Pulmonary artery endothelial cell (primary cell): ENCODE measurements at regions not wholly inside any gene's neighbourhood (a gene's known extent, or its start where the extent isn't known, plus 50 kb on each side); places are given as distances from the start of the nearest gene placed in this dataset.
"Not testable (repeated sequence)": the region's sequence is repeated elsewhere in the genome, so short reads cannot be mapped to it uniquely, and the experiment has no call there.

Experiments
- DNase-seq: peaks from one replicate; pipeline ENCODE4 v3.0.0-alpha.2; 2011; ENCODE audit warnings: low read depth, low spot score

DNA sequence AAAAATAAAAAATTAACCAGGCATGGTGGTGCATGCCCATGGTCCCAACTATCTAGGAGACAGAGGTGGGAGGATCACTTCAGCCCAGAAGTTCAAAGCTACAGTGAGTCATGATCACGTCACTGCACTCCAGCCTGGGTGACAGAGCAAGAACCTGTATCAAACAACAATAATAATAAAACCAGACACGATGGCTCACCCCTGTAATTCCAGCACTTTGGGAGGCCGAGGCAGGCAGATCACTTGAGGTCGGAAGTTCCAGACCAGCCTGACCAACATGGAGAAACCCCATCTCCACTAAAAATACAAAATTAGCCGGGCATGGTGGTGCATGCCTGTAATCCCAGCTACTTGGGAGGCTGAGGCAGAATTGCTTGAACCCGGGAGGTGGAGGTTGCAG, 159.4 kb downstream of the SKIDA1 start:
- peak; percentile 24 for DNase-seq

DNA sequence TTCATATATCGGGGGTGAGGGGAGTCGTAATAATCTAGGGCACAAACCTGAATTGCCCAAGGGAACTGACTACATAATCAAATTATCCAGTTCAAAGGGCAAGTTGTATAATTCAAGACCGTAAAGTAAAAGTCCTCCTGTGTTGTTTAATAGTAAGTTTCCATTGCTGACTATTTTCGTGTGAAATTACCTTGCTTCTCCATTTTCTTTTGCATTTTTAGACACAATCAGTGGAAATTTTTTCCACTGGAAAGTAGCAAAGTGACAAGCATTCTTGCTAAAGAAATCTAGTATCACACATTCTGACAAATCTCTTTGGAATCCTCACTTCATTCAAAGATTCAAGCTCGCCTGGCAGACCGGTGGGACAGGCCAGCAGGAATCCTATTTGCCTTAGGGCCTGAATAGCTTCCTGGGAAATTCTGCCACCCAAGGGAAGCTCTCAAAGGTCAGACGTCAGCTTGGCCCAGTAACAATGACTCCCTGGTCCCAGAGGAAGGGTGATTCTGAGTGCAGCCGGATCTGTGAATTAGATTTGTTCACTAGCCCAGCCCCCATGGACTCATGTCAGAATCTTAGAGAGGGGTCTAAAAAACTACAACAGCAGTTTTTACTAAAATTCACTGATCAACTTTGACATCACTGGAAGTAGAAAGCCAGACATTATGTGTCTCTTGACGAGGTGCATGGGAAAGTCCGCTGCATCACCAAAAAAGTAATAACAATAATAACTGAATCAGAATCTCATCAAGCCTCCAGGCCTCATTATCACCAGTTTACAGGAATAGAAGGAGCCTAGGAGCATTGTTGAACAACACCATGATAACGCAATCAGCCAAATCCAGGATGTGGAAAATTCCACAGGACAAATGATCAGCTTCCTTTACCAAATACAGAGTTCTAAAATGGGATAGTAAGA, 161.0 kb downstream of the SKIDA1 start:
- DNase-seq: peak; percentile 85

DNA sequence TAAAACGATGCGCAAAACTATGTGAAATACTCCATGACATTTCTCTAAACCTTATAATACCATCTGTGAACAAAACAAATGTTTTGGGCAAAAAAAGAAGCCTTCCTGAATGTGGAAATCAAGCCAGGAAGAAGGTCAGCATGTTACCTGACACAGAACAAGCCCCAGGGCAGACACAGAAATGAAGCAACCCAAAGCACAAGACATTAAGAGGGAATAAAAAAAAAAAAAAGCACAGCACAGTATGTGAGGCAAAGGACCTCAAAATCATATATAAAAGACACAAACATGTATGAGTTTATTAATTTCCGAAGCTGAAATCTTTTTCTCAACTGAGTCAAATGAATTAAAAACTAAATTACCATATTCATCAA, 161.8 kb downstream of the SKIDA1 start:
- DNase-seq: no peak

DNA sequence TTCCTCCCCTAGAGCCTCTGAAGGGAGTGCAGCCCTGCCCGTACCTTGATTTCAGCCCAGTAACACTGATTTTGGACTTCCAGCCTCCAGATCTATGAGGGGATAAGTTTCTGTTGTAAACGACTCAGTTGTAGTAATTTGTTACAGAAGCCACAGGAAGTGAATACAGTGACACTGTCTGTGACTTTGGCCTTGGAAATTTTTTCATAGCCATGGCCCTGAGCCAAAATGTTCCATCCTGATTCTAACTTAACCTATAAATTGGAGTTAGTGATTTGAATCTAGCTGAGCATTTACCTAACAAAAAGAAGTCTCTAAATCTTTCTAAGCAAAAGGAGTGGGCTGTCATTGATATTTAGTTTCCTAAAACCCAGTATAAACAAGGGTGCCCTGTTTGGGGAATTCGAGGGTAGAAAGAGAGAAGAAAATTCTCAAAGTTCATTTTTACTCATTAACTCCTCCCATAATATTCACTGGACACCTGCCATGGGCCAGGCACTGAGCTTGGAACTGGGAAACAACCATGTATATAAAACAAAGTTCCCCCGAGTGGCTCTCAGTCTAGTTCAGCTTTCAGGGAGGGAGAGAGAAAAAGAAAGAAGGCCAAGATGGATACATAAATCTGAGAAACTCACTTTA, 162.3 kb downstream of the SKIDA1 start:
- no peak for DNase-seq

DNA sequence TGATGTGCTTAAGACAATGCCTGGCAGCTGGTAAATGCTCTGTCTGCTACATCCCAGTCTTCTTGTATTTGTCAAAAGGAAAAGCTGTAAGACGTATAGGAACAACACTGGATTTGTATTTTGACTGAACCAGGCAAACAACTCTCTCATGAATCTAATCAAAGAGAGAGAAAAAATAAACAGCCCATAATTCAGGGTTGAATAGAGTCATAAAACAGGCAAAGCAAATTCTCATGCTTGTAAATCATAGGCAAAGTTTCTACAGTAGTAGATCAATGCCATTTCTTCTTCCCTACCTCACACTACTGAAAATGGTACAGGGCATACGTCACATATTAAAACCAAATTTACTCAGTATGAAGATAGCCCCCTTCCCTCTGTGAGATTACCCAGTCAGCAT, 166.3 kb downstream of the SKIDA1 start:
- DNase-seq: no peak

DNA sequence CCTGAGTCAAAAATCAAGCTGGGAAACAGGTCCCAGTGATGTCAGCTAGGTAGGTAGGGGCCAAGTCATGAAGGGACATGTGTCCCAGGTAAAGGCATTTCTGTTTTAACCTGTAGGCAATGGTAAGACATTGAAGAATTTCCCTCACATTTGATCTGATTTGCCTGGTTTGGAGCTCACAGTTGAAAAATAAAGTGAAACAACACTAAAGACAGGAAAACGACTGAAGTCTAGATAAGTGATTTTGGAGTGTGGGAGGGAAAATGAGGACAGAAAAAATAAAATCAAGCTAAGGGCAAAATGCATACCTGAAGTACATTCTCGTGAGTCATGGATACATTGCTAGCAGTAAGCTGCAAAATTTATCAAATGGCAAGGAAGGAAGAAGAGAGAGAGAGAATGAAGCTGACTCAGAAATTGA, 169.9 kb downstream of the SKIDA1 start:
- DNase-seq: no peak

DNA sequence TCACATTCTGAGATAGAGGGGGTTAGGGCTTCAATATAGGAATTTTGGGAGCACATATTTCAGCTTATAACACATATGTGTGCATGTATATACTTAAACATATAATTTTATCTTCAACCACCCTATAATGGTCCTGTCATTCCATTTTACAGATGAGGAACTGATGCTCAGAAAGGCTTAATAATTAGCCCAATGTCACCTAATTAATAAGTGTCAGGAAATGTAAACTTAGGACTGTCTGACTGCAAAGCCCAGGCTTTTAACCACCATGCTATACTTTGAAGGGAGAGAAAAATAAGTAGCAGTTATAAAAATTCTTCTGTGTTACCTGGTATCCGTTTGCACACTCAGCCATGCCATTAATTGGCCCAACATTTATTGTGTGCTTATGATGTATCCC, 172.6 kb downstream of the SKIDA1 start:
- no peak for DNase-seq

DNA sequence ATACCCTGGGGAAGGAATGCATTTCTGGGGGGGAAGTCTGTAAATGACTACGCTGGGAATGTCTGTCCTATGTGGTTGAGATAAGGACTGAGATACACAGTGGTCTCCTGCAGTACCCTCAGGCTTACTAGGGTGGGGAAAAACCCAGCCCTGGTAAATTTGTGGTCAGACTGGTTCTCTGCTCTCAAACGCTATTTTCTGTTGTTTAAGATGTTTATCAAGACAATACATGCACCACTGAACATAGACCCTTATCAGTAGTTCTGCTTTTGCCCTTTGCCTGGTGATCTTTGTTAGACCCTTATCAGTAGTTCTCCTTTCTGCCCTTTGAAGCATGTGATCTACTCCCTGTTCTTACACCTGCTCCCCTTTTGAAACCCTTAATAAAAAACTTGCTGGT, 173.9 kb downstream of the SKIDA1 start:
- not testable (repeated sequence) for DNase-seq

DNA sequence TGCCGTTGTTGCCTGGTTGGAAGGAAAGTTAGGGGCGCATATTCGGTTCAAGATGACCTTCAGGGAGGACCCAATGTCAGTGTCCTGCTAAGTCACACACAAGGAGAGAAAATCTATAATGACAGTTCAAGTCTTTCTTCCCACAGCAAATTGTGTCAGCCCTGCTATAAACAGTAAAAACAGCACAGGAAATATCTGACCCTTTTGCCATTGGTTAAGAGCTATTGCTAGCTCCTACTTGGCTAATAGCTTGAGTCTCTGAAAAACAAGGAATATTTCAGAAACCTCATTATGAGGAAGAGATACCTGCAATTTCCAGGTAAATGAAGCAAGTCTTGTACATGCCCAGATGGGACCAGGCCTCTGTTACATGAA, 175.6 kb downstream of the SKIDA1 start:
- DNase-seq: no peak

DNA sequence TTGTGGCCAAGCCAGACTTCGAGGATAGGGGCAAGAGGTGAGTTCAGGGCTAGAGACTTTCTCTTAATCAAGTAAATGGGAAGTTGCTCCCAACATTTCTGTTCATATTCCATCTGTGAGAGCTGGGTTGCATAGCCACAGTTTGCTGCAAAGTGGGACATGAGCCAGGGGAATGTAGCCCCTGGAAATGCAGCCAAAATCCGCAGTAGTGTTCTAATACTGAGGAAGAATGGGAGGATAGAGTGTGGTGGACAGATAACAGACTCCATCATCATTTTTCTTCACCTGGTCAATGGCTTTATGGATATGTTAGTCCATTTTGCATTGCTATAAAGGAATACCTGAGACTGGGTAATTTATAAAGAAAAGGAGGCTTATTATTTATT, 177.7 kb downstream of the SKIDA1 start:
- no peak for DNase-seq

DNA sequence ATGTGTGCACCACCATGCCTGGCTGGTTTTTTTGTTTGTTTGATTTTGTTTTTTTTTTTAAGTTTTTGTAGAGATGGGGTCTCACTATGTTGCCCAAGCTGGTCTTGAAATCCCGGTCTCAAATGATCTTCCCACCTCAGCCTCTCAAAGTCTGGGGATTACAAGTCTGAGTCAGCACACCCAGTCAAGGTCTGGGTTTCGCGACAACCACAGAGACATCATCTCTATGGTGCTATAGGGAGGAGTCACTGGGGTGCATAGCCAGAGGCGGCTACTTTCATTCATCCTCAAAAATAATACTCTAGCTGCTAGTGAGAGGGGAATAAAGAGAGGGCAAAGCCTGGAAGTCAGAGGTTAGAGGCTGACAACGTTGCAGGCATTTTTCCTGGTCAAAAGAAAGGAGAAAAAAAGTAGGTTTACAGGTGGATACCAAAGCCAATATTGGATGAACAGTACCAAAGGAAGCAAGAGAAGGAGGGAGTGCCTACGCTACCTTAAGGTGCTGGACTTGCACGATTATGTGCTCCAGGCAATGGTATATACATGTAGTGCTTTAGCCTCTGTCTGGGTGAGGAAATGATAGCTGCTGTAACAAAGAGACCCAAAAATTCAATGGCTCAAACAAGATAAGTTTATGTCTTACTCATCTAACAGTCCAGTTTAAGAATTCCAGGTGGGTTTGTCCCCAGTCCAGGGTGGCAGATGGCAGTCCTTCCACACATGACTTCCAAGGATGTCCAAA, 178.3 kb downstream of the SKIDA1 start:
- DNase-seq: no peak

DNA sequence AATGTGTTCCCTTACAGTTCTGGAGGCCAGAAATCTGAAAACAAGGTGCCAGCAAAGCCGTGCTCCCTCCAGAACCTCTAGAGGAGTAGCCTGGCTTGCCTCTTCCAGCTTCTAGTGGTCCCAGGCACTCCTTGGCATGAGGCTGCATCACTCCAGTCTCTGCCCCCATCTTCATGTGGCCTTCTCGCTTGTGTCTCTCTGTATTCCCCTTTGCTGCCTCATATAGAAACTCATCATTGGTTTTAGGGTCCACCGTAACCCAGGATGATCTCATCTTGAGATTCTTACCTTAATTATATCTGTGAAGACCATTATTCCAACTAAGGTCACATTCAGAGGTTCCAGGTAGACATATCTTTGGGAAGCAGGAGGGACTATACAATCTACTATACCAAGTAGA, 182.4 kb downstream of the SKIDA1 start:
- DNase-seq: no peak

DNA sequence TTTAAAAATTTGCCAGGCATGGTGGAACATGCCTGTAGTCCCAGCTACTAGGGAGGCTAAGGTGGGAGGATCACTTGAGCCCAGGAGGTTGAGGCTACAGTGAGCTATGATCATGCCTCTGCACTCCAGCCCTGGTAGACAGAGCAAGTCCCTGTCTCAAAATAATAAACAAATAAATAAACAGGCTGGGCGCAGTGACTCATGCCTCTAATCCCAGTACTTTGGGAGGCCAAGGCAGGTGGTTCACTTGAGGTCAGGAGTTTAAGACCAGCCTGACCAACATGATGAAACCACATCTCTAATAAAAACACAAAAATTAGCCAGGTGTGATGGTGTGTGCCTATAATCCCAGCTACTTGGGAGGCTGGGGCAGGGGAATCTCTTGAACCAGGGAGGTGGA, 183.0 kb downstream of the SKIDA1 start:
- not testable (repeated sequence) for DNase-seq

DNA sequence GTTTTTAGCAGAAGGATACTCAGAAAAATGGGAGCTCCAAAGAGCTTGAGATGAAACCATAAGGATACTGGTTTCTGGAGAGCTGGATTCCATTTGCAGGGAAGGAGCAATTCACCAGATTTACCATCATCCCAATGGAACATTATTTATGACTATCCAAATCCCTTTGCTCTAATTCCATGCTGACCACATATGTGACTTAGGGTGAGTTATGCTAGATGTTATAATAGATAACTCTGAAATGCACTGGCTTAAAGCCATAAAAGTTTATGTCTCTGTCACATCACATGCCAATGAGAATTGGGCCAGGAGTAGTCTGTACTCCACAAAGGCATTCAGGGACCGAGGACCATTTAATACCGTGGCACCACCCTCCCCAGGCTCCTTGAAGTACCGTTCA, 185.2 kb downstream of the SKIDA1 start:
- DNase-seq: no peak

DNA sequence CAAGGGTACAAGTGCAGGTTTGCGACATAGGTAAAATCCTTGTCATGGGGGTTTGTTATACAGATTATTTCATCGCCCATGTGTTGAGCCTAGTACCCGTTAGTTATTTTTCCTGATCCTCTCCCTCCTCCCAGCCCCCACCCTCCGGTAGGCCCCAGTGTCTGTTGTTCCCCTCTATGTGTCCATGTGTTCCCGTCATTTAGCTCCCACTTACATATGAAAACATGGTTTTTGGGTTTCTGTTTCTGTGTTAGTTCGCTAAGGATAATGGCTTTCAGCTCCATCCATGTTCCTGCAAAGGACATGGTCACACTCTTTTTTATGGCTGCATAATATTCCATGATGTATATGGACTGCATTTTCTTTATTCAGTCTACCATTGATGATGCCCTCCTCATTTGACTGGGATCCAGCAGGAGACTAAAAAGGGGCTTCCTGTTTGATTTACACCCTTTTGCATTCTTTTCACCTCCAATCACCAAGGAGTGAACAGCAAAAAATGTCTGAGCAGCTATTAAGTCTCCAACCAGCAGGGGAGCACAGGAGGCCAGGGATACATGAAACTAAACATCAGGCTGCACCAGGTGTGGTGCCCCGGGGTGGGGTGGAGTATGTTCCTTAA, 188.2 kb downstream of the SKIDA1 start:
- DNase-seq: no peak

DNA sequence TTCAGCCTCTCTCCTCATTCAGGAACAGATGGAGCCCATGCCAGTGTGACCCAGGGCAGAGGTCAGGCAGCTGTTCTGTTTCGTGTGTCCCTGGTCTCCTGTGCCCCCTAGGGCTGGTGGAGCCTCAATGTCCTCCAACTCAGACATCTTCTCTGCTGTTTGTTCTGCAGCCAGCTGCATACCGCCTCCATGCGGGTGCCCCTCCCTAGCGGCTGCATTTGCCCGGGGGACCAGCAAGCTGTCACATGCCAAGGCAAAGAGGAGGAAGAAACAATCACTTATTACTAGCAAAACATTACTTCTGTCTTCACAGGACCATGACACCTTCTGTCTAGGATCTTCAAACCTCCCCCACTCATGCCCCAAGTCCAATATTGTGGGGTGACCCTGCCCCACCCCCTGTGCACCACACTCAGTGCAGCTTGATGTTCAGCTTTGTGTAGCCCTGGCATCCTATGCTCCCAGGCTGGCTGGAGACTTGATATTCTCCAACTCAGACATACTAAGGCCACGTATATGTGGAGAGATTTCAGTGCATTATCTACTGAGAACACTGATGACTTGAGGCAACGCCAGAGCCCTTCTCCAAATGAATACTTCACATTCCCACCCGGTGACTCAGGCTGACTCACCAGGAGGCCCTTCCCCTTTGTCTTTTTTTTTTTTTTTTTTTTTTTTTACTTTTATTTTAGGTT, 188.9 kb downstream of the SKIDA1 start:
- peak; percentile 93 for DNase-seq

DNA sequence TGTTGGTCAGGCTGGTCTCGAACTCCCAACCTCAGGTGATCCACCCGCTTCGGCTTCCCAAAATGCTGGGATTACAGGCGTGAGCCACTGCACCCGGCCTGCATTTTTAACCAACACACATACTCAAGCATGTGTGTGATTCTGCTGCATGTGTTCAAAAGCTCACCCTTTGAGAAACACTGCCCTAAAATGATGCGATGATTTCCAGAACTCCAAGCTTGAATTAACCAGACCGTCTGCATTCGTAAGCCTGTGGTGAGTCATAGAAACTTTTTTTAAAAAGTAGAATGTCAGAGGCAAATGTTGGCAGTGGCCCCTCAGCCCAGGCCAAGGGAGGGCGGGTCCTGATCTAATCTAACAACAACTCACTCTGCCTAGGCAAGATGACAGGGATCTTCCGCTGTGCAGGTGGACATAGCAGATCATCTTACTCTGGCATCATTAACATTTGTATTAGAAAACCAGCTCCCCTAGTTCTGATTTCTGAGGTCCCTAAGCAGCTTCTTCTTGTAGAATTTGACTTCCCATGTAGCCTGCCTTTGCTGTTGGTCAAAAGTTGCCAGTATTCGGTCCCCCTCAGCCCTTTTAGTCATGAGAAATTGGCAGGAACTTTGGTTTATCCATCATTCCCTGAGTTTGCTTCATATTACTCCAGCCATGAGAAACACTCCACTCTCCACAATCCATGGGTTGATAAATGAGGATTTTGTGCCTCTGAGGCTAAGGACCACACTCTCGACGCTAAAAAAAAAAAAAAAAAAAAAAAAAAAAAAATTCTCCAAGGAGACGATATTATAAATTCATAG, 190.4 kb downstream of the SKIDA1 start:
- no peak for DNase-seq

DNA sequence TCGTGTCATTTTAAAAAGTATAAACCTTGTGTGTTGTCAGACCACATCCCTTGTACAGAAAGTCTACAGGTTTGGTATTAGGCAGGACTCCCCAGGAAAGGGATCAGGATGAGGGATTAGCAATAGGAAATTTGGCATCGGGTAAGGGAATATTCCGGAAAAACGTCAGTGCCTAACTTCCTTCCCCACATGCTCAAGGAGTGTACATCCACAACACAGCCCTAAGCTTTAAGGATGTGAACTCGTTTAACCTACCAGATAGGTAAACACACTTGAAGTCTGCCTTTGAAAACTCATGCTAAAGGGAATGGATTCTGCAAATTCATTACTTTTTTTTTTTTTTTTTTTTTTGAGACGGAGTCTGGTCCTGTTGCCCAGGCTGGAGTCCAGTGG, 194.9 kb downstream of the SKIDA1 start:
- peak; percentile 97 for DNase-seq

DNA sequence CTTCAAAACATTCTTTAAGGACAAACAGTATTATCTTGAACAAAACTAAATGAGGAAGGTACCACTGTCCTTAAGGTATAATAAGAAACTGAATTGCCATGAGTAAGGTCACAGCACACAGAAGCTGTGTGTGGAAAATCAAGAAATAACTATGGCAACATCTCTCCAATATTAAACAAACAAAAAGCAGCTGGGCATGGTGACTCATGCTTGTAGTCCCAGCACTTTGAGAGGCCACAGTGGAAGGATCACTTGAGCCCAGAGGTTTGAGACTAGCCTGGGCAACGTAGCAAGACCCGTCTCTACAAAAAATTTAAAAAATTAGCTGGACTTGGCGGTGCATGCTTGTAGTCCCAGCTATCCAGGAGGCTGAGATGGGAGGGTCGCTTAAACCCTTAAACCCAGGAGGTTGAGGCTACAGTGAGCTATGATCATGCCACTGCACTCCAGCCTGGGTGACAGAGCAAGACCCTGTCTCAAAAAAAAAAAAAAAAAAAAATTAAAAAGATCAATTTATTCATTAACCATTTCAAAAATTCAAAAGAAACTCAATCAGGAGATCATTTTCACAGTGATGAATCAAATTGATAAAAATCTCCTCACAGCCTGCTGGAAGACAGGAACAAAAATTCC, 195.4 kb downstream of the SKIDA1 start:
- peak; percentile 88 for DNase-seq
